ENCODE measurements at regions not wholly inside any gene's neighbourhood (a gene's known extent, or its start where the extent isn't known, plus 50 kb on each side); places are given as distances from the start of the nearest gene placed in this dataset.

GRCh38 chr13:34413538-34414210 lies 528.4 kb upstream of the NBEA start:
- Histone ChIP-seq H3K27me3 (ENCODE audit: control insufficient read depth in 4 of 4, insufficient read depth in 4 of 4, low read length in 3 of 4) (no peaks in the 10 kb centered on the region), H3K4me1 (ENCODE audit: control insufficient read depth in 4 of 4, insufficient read depth in 4 of 4, low read length in 3 of 4) (no peaks in the 10 kb centered on the region), H3K36me3 (ENCODE audit: control insufficient read depth in 4 of 4, insufficient read depth in 3 of 4, low read depth in 1 of 4, low read length in 3 of 4) (no peaks in the 10 kb centered on the region), H3K27ac (ENCODE audit: low read depth in 1 of 2, low read length in 2 of 2) (no peak overlapping the region), H3K9ac (ENCODE audit: low read depth in 1 of 2, low read length in 2 of 2) (no peak overlapping the region), H3K9me3 (ENCODE audit: control insufficient read depth in 4 of 4, low read length in 3 of 4) (no peaks in the 10 kb centered on the region), H3K4me3 (ENCODE audit: low read depth in 1 of 3, low read length in 3 of 3) (no peak overlapping the region)
- TF ChIP-seq MAX (IDR thresholded peaks at IDR 0.05) (no peak), CTCF (IDR thresholded peaks at IDR 0.05; ENCODE audit: low read depth, low read length, missing input control) (no peak)
- WGBS: 54% methylated on average over 1 of the region's 1 CpG
- DNase-seq (ENCODE audit: low spot score): no peak

- no peak for DNase-seq (ENCODE audit: low spot score)
- WGBS: 73% methylated on average over 4 of the region's 4 CpGs
- Histone ChIP-seq H3K4me3 (ENCODE audit: low read depth in 1 of 3, low read length in 3 of 3) (no peak overlapping the region), H3K27ac (ENCODE audit: low read depth in 1 of 2, low read length in 2 of 2) (no peak overlapping the region), H3K36me3 (ENCODE audit: control insufficient read depth in 4 of 4, insufficient read depth in 3 of 4, low read depth in 1 of 4, low read length in 3 of 4) (no peaks in the 10 kb centered on the region), H3K4me1 (ENCODE audit: control insufficient read depth in 4 of 4, insufficient read depth in 4 of 4, low read length in 3 of 4) (no peaks in the 10 kb centered on the region), H3K27me3 (ENCODE audit: control insufficient read depth in 4 of 4, insufficient read depth in 4 of 4, low read length in 3 of 4) (no peaks in the 10 kb centered on the region), H3K9ac (ENCODE audit: low read depth in 1 of 2, low read length in 2 of 2) (no peak overlapping the region), H3K9me3 (ENCODE audit: control insufficient read depth in 4 of 4, low read length in 3 of 4) (no peaks in the 10 kb centered on the region)
- no peak for TF ChIP-seq RXRA (IDR thresholded peaks at IDR 0.05)
- TF ChIP-seq CTCF (IDR thresholded peaks at IDR 0.05; ENCODE audit: low read depth, low read length, missing input control): no peak
- no peak for TF ChIP-seq RAD21 (IDR thresholded peaks at IDR 0.05)
- no peak for TF ChIP-seq MAX (IDR thresholded peaks at IDR 0.05)
- no peak for TF ChIP-seq ATF3 (IDR thresholded peaks at IDR 0.05)
- no peak for TF ChIP-seq REST (IDR thresholded peaks at IDR 0.05)
- no peak for TF ChIP-seq NR2F2 (IDR thresholded peaks at IDR 0.05)
- no peak for TF ChIP-seq HNF4A (conservative IDR thresholded peaks at IDR 0.05)
- no peak for TF ChIP-seq YY1 (IDR thresholded peaks at IDR 0.05)
- no peak for TF ChIP-seq SP1 (IDR thresholded peaks at IDR 0.05)
- TF ChIP-seq FOXA1 (IDR thresholded peaks at IDR 0.05): no peak
- TF ChIP-seq HNF4G (IDR thresholded peaks at IDR 0.05): no peak
- no peak for TF ChIP-seq FOXA2 (IDR thresholded peaks at IDR 0.05)
- no peak for TF ChIP-seq ZBTB33 (IDR thresholded peaks at IDR 0.05)
- TF ChIP-seq TAF1 (conservative IDR thresholded peaks at IDR 0.05): no peak
- TF ChIP-seq JUND (IDR thresholded peaks at IDR 0.05): no peak
Measured at GRCh38 chr13:34414616-34415015, 527.5 kb upstream of the NBEA start.

All from liver (tissue), 8 donors.